ENCODE measurements at regions not wholly inside any gene's neighbourhood (a gene's known extent, or its start where the extent isn't known, plus 50 kb on each side); places are given as distances from the start of the nearest gene placed in this dataset.
"Not testable (repeated sequence)": the region's sequence is repeated elsewhere in the genome, so short reads cannot be mapped to it uniquely, and the experiment has no call there.

GRCh38 chr17:72565758-72566157, 444.9 kb downstream of the SOX9 start:
- no peak for DNase-seq

- no peak for DNase-seq
Observed at GRCh38 chr17:72566671-72567484, 446.1 kb downstream of the SOX9 start.

GRCh38 chr17:72567774-72568173, 447.0 kb downstream of the SOX9 start:
- no peak for DNase-seq

GRCh38 chr17:72569148-72569946, 448.5 kb downstream of the SOX9 start:
- DNase-seq, result no peak

- no peak for DNase-seq
Observed at GRCh38 chr17:72571813-72572396, 451.1 kb downstream of the SOX9 start.

GRCh38 chr17:72572604-72573491, 452.0 kb downstream of the SOX9 start:
- no peak for DNase-seq

GRCh38 chr17:72573492-72573801, 452.6 kb downstream of the SOX9 start:
- DNase-seq, result not testable (repeated sequence)

GRCh38 chr17:72574675-72575510, 454.1 kb downstream of the SOX9 start:
- DNase-seq, result no peak

- DNase-seq, result no peak
Observed at GRCh38 chr17:72575542-72576233, 454.9 kb downstream of the SOX9 start.

- DNase-seq, result no peak
Observed at GRCh38 chr17:72576289-72576759, 455.5 kb downstream of the SOX9 start.

GRCh38 chr17:72578817-72579470, 458.1 kb downstream of the SOX9 start:
- no peak for DNase-seq

- no peak for DNase-seq
Observed at GRCh38 chr17:72579990-72580320, 459.1 kb downstream of the SOX9 start.

- no peak for DNase-seq
Observed at GRCh38 chr17:72580321-72581127, 459.7 kb downstream of the SOX9 start.

GRCh38 chr17:72587156-72587555, 466.3 kb downstream of the SOX9 start:
- no peak for DNase-seq

- no peak for DNase-seq
Observed at GRCh38 chr17:72587773-72588511, 467.1 kb downstream of the SOX9 start.

- no peak for DNase-seq
Observed at GRCh38 chr17:72588561-72588960, 467.7 kb downstream of the SOX9 start.

- no peak for DNase-seq
Observed at GRCh38 chr17:72588961-72589360, 468.1 kb downstream of the SOX9 start.

GRCh38 chr17:72590382-72590781, 469.6 kb downstream of the SOX9 start:
- no peak for DNase-seq

- no peak for DNase-seq
Observed at GRCh38 chr17:72590882-72591281, 470.1 kb downstream of the SOX9 start.
